ENCODE measurements at regions not wholly inside any gene's neighbourhood (a gene's known extent, or its start where the extent isn't known, plus 50 kb on each side); places are given as distances from the start of the nearest gene placed in this dataset.

GRCh38 chrX:131704136-131704695, 160.3 kb downstream of the OR13H1 start:
- Histone ChIP-seq H3K9ac (no peak overlapping the region), H3K27me3 (ENCODE audit: insufficient read depth, low read depth) (no peaks in the 10 kb centered on the region), H3K79me2 (ENCODE audit: insufficient read depth, low read depth) (no peaks in the 10 kb centered on the region), H3K4me2 (no peak overlapping the region), H3K4me1 (ENCODE audit: low read depth, poor library complexity, severe bottlenecking) (no peaks in the 10 kb centered on the region), H4K20me1 (ENCODE audit: insufficient read depth) (no peaks in the 10 kb centered on the region), H2AFZ (ENCODE audit: low read depth) (no peak overlapping the region), H3K4me3 (IDR thresholded peaks at IDR 0.05; ENCODE audit: insufficient read depth, low read depth, low read length) (no peak overlapping the region), H3K36me3 (ENCODE audit: insufficient read depth) (no peaks in the 10 kb centered on the region), H3K27ac (no peak overlapping the region)
- TF ChIP-seq CTCF (conservative IDR thresholded peaks at IDR 0.05; ENCODE audit: low read depth, low read length), result no peak

GRCh38 chrX:131709553-131709952, 165.7 kb downstream of the OR13H1 start:
- Histone ChIP-seq H3K27ac (no peak overlapping the region), H3K9ac (no peak overlapping the region), H3K36me3 (ENCODE audit: insufficient read depth) (no peaks in the 10 kb centered on the region), H4K20me1 (ENCODE audit: insufficient read depth) (no peaks in the 10 kb centered on the region), H3K4me2 (no peak overlapping the region), H2AFZ (ENCODE audit: low read depth) (no peak overlapping the region), H3K4me1 (ENCODE audit: low read depth, poor library complexity, severe bottlenecking) (no peaks in the 10 kb centered on the region), H3K27me3 (ENCODE audit: insufficient read depth, low read depth) (no peaks in the 10 kb centered on the region), H3K79me2 (ENCODE audit: insufficient read depth, low read depth) (no peaks in the 10 kb centered on the region), H3K4me3 (IDR thresholded peaks at IDR 0.05; ENCODE audit: insufficient read depth, low read depth, low read length) (no peak overlapping the region)
- no peak for TF ChIP-seq CTCF (conservative IDR thresholded peaks at IDR 0.05; ENCODE audit: low read depth, low read length)

GRCh38 chrX:131711478-131711867, 167.6 kb downstream of the OR13H1 start:
- no peak for TF ChIP-seq CTCF (conservative IDR thresholded peaks at IDR 0.05; ENCODE audit: low read depth, low read length)

GRCh38 chrX:131723646-131724045, 179.8 kb downstream of the OR13H1 start:
- Histone ChIP-seq H2AFZ (ENCODE audit: low read depth) (no peak overlapping the region), H3K79me2 (ENCODE audit: insufficient read depth, low read depth) (no peaks in the 10 kb centered on the region), H3K9ac (no peak overlapping the region), H4K20me1 (ENCODE audit: insufficient read depth) (no peaks in the 10 kb centered on the region), H3K4me1 (ENCODE audit: low read depth, poor library complexity, severe bottlenecking) (no peaks in the 10 kb centered on the region), H3K36me3 (ENCODE audit: insufficient read depth) (no peaks in the 10 kb centered on the region), H3K4me2 (no peak overlapping the region), H3K27ac (no peak overlapping the region), H3K27me3 (ENCODE audit: insufficient read depth, low read depth) (no peaks in the 10 kb centered on the region), H3K4me3 (IDR thresholded peaks at IDR 0.05; ENCODE audit: insufficient read depth, low read depth, low read length) (no peak overlapping the region)
- no peak for TF ChIP-seq CTCF (conservative IDR thresholded peaks at IDR 0.05; ENCODE audit: low read depth, low read length)

More at GRCh38 chrX:131711478-131711867, 167.6 kb downstream of the OR13H1 start:
- Histone ChIP-seq H3K27ac (no peak overlapping the region), H3K4me3 (IDR thresholded peaks at IDR 0.05; ENCODE audit: insufficient read depth, low read depth, low read length) (no peak overlapping the region), H3K4me1 (ENCODE audit: low read depth, poor library complexity, severe bottlenecking) (no peaks in the 10 kb centered on the region), H3K4me2 (no peak overlapping the region), H2AFZ (ENCODE audit: low read depth) (no peak overlapping the region), H3K79me2 (ENCODE audit: insufficient read depth, low read depth) (no peaks in the 10 kb centered on the region), H3K9ac (no peak overlapping the region), H3K36me3 (ENCODE audit: insufficient read depth) (no peaks in the 10 kb centered on the region), H3K27me3 (ENCODE audit: insufficient read depth, low read depth) (no peaks in the 10 kb centered on the region), H4K20me1 (ENCODE audit: insufficient read depth) (no peaks in the 10 kb centered on the region)
